ENCODE measurements at regions not wholly inside any gene's neighbourhood (a gene's known extent, or its start where the extent isn't known, plus 50 kb on each side); places are given as distances from the start of the nearest gene placed in this dataset.

DNA sequence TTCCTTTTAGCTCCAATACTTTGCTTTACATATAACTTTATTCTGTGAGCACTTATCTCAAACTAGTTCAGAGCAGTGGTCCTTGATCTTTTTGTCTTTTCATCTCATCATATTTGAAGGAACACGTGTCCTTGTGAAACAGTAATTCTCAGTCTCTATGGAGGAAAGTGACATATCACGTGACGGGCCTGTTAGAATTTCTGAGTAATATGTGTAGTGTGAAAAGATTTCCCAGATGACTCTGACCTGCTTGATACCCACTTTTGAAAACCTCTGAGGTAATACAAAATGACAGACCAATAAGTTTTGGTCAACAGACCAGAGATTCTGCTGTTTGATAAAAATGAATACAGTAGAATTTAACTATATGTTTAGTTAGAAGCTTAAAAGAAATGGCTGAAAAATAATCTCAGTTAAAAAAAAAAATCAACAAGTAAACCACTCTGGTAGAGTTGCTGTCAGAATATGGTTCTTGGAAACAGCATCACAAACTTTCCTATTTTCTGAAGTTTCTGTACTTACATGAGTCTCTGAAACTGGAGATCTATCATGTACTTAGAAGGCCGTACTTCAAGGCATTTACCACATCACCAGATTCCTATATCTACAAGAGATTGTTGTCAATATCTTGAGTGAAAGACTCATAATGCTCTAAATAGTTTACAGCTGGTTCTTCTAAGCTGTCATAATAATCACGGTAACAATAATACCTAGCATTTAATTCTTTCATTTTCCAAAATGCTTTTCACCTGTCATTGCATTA, 590.2 kb upstream of the TBL1XR1 start:
- Histone ChIP-seq H3K36me3 (no peaks in the 10 kb centered on the region), H3K27me3 (no peaks in the 10 kb centered on the region), H3K4me1 (ENCODE audit: control insufficient read depth in 1 of 2, insufficient read depth in 1 of 2, low read depth in 1 of 2, low read length in 1 of 2) (no peaks in the 10 kb centered on the region), H3K4me3 (ENCODE audit: low read depth in 1 of 2, low read length in 1 of 2) (no peak overlapping the region), H3K27ac (no peak overlapping the region), H3K9me3 (no peaks in the 10 kb centered on the region)
- TF ChIP-seq, protein P1, sequence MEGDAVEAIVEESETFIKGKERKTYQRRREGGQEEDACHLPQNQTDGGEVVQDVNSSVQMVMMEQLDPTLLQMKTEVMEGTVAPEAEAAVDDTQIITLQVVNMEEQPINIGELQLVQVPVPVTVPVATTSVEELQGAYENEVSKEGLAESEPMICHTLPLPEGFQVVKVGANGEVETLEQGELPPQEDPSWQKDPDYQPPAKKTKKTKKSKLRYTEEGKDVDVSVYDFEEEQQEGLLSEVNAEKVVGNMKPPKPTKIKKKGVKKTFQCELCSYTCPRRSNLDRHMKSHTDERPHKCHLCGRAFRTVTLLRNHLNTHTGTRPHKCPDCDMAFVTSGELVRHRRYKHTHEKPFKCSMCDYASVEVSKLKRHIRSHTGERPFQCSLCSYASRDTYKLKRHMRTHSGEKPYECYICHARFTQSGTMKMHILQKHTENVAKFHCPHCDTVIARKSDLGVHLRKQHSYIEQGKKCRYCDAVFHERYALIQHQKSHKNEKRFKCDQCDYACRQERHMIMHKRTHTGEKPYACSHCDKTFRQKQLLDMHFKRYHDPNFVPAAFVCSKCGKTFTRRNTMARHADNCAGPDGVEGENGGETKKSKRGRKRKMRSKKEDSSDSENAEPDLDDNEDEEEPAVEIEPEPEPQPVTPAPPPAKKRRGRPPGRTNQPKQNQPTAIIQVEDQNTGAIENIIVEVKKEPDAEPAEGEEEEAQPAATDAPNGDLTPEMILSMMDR (IDR thresholded peaks at IDR 0.05) = no peak

GRCh38 chr3:177789500-177789899, 592.2 kb upstream of the TBL1XR1 start:
- TF ChIP-seq, protein P1 (IDR thresholded peaks at IDR 0.05) = no peak

DNA sequence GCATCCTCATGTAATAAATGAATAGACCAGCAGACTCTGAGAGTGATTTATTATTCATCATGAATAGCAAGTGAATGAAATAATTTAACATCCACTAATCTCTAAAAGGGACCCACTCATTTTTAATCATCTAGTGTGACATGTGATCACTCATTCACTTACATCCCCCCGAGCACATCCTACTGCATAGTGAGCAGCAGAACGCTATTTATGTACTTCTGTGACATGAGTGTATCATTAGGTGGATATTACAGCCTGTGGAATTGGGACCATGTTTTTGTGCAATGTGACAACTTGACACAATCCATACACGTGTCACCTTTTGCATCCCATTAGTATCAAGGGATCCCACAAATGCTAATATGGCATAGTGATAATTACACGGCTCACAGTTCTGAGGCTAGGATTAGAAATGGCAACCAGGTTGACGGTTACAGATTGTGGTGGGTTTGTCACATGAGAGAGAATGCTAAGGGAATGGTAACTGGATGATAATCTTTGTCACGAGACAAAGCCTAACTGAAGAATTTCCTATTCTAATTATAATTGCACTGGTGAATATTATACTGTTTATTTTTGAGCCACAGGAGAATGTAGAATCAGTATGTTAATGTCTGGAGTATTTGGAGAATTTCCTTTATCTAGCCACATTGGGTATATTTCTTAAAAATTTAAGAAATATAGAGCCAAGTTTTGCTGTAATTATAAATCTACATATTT, 595.2 kb upstream of the TBL1XR1 start:
- TF ChIP-seq, protein P1 (IDR thresholded peaks at IDR 0.05) = no peak
- Histone ChIP-seq H3K4me1 (ENCODE audit: control insufficient read depth in 1 of 2, insufficient read depth in 1 of 2, low read depth in 1 of 2, low read length in 1 of 2) (no peaks in the 10 kb centered on the region), H3K36me3 (no peaks in the 10 kb centered on the region), H3K4me3 (ENCODE audit: low read depth in 1 of 2, low read length in 1 of 2) (no peak overlapping the region), H3K9me3 (no peaks in the 10 kb centered on the region), H3K27me3 (no peaks in the 10 kb centered on the region), H3K27ac (no peak overlapping the region)

More at GRCh38 chr3:177789500-177789899, 592.2 kb upstream of the TBL1XR1 start:
- Histone ChIP-seq H3K4me1 (ENCODE audit: control insufficient read depth in 1 of 2, insufficient read depth in 1 of 2, low read depth in 1 of 2, low read length in 1 of 2) (no peaks in the 10 kb centered on the region), H3K27ac (no peak overlapping the region), H3K27me3 (no peaks in the 10 kb centered on the region), H3K4me3 (ENCODE audit: low read depth in 1 of 2, low read length in 1 of 2) (no peak overlapping the region), H3K36me3 (no peaks in the 10 kb centered on the region), H3K9me3 (no peaks in the 10 kb centered on the region)

- H3K27me3 ChIP-seq = no peaks in the 10 kb centered on the region
- TF ChIP-seq, protein P1 (IDR thresholded peaks at IDR 0.05) = no peak
- H3K4me3 ChIP-seq (ENCODE audit: low read depth in 1 of 2, low read length in 1 of 2) = no peak overlapping the region
- H3K27ac ChIP-seq = no peak overlapping the region
- H3K4me1 ChIP-seq (ENCODE audit: control insufficient read depth in 1 of 2, insufficient read depth in 1 of 2, low read depth in 1 of 2, low read length in 1 of 2) = no peaks in the 10 kb centered on the region
- H3K9me3 ChIP-seq = no peaks in the 10 kb centered on the region
- no peaks in the 10 kb centered on the region for H3K36me3 ChIP-seq
These were observed 596.2 kb upstream of the TBL1XR1 start for GRCh38 chr3:177793451-177793850.

- Histone ChIP-seq H3K27ac (no peak overlapping the region), H3K4me3 (ENCODE audit: low read depth in 1 of 2, low read length in 1 of 2) (no peak overlapping the region), H3K9me3 (no peaks in the 10 kb centered on the region), H3K27me3 (no peaks in the 10 kb centered on the region), H3K36me3 (no peaks in the 10 kb centered on the region), H3K4me1 (ENCODE audit: control insufficient read depth in 1 of 2, insufficient read depth in 1 of 2, low read depth in 1 of 2, low read length in 1 of 2) (no peaks in the 10 kb centered on the region)
- TF ChIP-seq, protein P1 (IDR thresholded peaks at IDR 0.05) = no peak
These were observed 597.9 kb upstream of the TBL1XR1 start for GRCh38 chr3:177795216-177795615.
